ENCODE measurements at regions not wholly inside any gene's neighbourhood (a gene's known extent, or its start where the extent isn't known, plus 50 kb on each side); places are given as distances from the start of the nearest gene placed in this dataset.

DNA sequence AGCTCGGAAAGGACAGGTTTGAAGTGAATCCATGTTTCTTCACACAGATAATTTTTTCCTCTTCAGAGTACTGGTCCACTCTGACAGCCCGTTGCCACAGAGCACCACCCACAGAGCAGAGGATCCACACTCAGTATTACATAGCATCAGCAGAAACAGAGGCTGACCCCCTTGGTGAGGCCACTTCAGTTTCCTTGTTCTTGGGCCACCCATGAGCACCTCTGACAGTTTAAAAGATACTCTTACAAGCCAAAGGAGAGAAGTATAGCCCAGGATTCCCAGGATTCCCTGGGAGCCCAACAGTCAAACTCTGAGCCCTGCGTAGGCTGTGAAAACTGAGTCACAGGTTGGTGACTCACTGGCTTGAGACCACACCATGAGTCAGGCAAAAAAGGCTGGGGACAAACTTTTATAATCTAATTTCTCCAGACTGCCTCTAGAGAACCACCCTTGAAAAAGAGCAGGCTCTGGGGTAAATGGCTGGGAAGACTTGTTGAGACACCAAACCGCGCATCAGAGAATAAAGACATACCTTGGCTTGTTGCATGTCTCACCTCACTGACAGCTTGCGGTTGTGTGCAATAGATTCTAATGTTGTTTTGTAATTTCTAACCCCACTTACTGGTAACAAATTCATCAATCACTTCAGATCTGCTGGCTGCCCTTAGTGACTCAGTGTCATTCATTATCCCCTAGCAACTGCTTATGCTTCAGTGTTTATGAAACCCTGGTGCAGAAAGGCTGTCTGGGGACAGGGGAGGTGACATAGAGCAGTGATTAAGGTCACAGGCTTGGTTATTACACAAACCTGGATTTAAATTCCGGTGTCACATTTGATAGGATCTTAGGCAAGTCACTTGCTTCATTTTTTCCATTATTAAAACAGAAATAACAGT is 56.9 kb upstream of the PRSS23 start:
- H3K4me3 ChIP-seq (ENCODE audit: low read depth, low read length) = no peak overlapping the region
- TF ChIP-seq CTCF (IDR thresholded peaks at IDR 0.05; ENCODE audit: insufficient read depth, low read length, poor library complexity, severe bottlenecking) = no peak
- peak; percentile 94 for DNase-seq (ENCODE audit: low read depth)
- H3K27me3 ChIP-seq (ENCODE audit: control insufficient read depth, insufficient read depth, low read length) = no peaks in the 10 kb centered on the region
- no peaks in the 10 kb centered on the region for H3K36me3 ChIP-seq (ENCODE audit: control insufficient read depth, insufficient read depth, low read length)

- no peaks in the 10 kb centered on the region for H3K36me3 ChIP-seq (ENCODE audit: control insufficient read depth, insufficient read depth, low read length)
- TF ChIP-seq CTCF (IDR thresholded peaks at IDR 0.05; ENCODE audit: insufficient read depth, low read length, poor library complexity, severe bottlenecking) = no peak
- H3K27me3 ChIP-seq (ENCODE audit: control insufficient read depth, insufficient read depth, low read length) = no peaks in the 10 kb centered on the region
- no peak overlapping the region for H3K4me3 ChIP-seq (ENCODE audit: low read depth, low read length)
- DNase-seq (ENCODE audit: low read depth) = peak; percentile 75
Observed at GRCh38 chr11:86741839-86742805, 58.2 kb upstream of the PRSS23 start.

- no peak overlapping the region for H3K4me3 ChIP-seq (ENCODE audit: low read depth, low read length)
- no peak for TF ChIP-seq CTCF (IDR thresholded peaks at IDR 0.05; ENCODE audit: insufficient read depth, low read length, poor library complexity, severe bottlenecking)
- no peaks in the 10 kb centered on the region for H3K27me3 ChIP-seq (ENCODE audit: control insufficient read depth, insufficient read depth, low read length)
- H3K36me3 ChIP-seq (ENCODE audit: control insufficient read depth, insufficient read depth, low read length) = no peaks in the 10 kb centered on the region
- DNase-seq (ENCODE audit: low read depth) = no peak
Observed at GRCh38 chr11:86741484-86741835, 58.9 kb upstream of the PRSS23 start.

GRCh38 chr11:86740628-86741483 is 59.5 kb upstream of the PRSS23 start:
- H3K36me3 ChIP-seq (ENCODE audit: control insufficient read depth, insufficient read depth, low read length) = no peaks in the 10 kb centered on the region
- no peaks in the 10 kb centered on the region for H3K27me3 ChIP-seq (ENCODE audit: control insufficient read depth, insufficient read depth, low read length)
- peak; percentile 96 for DNase-seq (ENCODE audit: low read depth)
- no peak for TF ChIP-seq CTCF (IDR thresholded peaks at IDR 0.05; ENCODE audit: insufficient read depth, low read length, poor library complexity, severe bottlenecking)
- no peak overlapping the region for H3K4me3 ChIP-seq (ENCODE audit: low read depth, low read length)

GRCh38 chr11:86738568-86738967 is 61.8 kb upstream of the PRSS23 start:
- no peak for TF ChIP-seq CTCF (IDR thresholded peaks at IDR 0.05; ENCODE audit: insufficient read depth, low read length, poor library complexity, severe bottlenecking)
- no peak for DNase-seq (ENCODE audit: low read depth)
- Histone ChIP-seq H3K36me3 (ENCODE audit: control insufficient read depth, insufficient read depth, low read length) (no peaks in the 10 kb centered on the region), H3K27me3 (ENCODE audit: control insufficient read depth, insufficient read depth, low read length) (no peaks in the 10 kb centered on the region), H3K4me3 (ENCODE audit: low read depth, low read length) (no peak overlapping the region)
